NCI-H69 (cell line): ENCODE measurements at regions not wholly inside any gene's neighbourhood (a gene's known extent, or its start where the extent isn't known, plus 50 kb on each side); places are given as distances from the start of the nearest gene placed in this dataset.
"Not testable (repeated sequence)": the region's sequence is repeated elsewhere in the genome, so short reads cannot be mapped to it uniquely, and the experiment has no call there.

ENCODE experiments used
- DNase-seq: peaks from one replicate; lab custom pipeline; 2025; lab: John Stamatoyannopoulos, UW

GRCh38 chr3:34635352-34635850 lies 837.0 kb downstream of the PDCD6IP start:
- no peak for DNase-seq

DNA sequence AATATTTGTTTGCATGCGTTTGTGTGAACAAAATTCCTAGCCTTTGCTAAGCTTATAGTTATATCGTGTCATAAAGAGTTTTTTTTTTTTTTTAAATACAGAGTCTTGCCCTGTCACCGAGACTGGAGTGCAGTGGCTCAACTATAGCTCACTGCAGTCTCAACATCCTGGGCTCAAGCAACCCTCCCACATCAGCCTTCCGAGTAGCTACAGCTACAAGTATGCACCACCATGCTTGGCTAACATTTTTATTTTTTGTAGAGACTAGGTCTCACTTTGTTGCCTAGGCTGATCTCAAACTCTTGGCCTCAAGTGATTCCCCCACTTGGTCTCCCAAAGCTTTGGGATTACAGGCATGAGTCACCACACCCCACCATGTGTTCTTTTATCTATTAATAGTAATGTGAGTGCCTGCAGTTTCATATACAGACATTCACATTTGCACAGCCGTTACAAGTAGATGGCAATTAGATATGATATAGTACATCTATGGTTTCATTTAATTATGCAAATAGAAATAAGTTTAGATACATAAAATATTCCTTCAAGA lies 848.6 kb downstream of the PDCD6IP start:
- peak; percentile 74 for DNase-seq

GRCh38 chr3:34650131-34650530 lies 851.7 kb downstream of the PDCD6IP start:
- DNase-seq = peak; percentile 57

DNA sequence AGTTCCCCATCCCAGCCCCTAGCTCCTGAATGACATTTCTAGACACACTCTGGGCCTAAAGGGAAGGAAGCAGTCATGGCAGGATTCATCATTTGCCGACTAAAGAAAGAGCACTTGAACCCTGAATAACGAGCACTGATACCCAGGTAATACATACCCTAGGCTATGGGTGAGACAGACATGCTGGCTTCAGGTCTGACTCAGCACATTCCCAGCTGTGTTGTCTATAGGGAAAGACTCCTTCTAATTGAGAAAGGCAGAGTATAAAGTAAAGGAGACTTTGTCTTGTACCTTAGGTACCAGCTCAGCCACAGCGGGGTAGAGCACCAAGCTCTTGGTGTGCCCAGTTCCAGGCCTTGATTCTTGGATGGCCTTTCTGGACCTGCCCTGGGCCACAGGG lies 870.5 kb downstream of the PDCD6IP start:
- no peak for DNase-seq

DNA sequence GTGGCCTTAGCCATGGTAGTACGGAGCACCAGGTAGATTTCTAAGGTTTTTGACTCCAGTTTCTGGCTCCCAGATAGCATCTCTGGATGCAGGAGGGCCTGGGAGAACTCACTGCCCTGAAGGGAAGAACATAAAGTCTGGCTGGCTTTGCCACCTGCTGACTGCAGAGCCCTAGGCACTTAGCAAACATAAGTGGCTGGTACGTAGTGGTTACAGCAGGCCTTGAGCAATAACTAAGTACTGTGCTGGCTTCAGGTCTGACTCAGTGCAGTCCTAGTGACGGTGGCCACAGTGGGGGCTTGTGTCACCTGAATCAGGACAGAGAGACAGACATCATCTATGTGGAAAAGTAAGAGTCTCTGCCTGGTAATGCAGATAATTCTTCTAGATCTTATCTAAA lies 871.1 kb downstream of the PDCD6IP start:
- DNase-seq = no peak

DNA sequence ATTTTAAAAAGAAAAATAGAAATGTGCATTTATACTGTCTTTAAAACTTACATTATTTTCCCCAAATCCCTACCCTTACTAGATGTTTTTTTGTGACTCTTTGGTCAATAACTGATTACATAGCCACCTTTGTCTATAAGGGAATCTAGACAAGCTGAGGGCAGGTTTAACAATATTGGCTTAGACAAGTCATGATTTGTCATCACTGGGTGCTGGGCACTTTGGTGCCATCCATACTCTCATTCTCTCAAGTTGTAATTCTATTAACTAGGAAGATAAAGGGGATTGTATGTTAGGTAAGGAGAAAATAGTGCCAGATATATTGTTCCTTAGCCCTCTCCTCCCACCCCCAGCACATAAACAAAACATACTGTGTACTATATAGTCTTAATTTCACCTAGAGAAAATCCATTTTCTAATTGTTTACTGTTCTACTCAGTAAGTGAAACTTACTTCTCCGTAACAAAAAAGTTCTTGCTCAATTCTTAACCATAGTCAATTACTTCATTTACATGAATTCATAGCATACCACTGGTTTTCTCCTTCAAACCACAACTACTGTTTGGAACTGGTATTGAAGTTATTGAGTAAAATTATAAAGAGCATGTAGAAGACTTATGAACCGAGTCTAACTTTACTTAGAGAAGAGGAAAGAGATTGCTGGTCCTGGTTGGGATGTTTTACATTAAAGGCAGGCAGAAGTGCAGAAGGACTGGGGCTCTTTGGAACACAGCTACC lies 877.1 kb downstream of the PDCD6IP start:
- DNase-seq = no peak

DNA sequence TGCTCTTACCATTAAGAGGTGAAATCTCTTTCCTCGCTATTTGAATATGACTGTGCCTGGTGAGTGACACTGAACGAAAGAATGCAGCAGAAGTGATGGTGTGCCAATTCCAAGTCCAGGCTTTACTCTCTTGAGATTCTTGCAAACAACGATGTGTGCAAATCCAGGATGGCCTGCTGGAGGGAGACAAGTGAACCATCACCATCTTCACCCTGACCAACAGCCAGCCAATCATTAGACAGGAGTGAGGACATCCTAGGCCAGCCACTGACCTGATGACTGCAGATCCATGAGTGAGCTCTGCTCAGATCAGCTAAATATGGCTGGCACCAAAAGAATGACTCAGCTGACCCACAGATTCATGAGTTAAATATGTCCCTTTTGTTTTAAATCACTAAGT lies 878.0 kb downstream of the PDCD6IP start:
- DNase-seq = no peak

- no peak for DNase-seq
These were observed 880.1 kb downstream of the PDCD6IP start for GRCh38 chr3:34678575-34678974.

DNA sequence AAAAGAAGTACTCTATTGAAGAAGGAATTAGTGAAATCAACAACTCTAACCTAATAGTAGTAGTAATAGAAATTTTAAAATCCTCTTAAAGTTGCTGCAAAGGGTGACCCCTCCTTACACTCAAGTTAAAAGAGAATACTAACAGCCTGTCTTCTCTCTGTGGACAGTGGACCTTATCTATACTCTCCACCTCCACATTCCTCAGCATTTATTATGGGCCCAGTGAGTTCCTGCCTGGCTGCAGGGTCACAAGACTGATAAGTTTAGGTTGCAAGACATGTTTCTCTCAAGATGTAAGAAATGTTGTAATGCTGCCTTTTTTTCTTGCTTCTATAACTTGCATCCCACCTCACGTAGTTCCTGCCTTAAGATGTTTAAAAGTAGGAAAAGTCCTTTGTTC lies 880.6 kb downstream of the PDCD6IP start:
- DNase-seq = not testable (repeated sequence)

DNA sequence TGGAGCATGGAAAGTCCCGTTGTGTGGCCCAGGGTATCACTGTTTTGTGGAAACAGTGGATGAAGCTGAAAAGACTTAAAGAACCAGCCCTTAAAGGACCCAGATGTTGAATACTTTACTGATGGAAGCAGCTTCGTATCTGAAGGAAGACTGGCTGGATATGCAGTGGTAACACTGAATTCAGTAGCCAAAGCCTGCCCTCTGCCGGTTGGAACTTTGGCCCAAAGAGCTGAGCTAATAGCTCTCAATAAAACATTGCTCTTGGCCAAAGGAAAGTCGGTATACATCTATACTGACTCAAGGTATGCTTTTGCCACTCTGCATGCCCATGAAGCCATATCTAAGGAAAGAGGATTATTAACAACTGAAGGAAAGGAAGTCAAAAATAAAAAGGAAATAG lies 885.4 kb downstream of the PDCD6IP start:
- peak; percentile 72 for DNase-seq

GRCh38 chr3:34686541-34686940 lies 888.1 kb downstream of the PDCD6IP start:
- no peak for DNase-seq

DNA sequence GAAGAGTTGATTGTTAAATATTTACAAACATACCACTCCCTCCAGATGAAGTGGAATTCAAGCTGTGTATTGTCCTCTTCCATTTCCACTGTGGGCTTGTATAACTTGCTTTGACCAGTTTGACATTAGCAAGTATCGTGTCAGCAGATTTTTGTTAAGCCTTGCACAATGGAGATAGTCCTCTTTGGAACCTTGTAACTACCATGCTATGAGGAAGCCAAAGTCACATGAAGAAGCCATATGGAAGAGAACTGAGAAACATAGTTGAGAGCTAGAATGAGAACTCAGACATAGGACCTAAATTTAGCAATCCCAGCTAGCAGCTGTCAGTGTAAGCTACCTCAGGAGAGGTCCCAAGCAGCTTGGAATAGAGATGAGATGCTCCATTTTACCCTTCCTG lies 889.2 kb downstream of the PDCD6IP start:
- no peak for DNase-seq

GRCh38 chr3:34696831-34697230 lies 898.4 kb downstream of the PDCD6IP start:
- no peak for DNase-seq

GRCh38 chr3:34703053-34703452 lies 904.6 kb downstream of the PDCD6IP start:
- no peak for DNase-seq

DNA sequence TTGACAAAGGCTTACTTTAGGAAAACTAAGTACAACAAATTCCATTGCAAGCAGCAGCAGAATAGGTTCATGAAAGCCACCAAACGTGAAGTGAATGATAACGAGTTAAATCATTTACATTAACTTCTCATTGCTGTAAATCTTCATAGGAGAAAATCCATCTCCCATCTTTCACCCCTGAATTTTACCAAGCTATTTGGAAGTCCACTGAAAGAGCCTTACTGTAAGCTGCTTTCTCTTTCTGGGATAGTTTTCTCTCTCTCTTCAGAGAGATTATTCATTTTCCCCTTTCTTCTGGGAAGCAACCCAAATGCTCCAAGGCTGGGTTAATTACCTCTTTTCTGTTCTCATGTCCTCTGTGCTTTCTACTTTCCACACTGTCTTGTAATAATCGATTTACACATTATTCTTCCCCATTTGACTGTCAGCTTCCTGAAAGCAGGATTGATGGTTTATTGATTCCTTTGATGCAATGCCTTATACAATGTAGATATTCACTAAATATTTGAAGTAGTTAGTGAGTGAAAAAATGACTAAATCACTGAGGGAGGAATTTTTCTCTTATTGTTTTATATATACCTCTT lies 914.3 kb upstream of the ARPP21 start:
- DNase-seq = no peak

- peak; percentile 3 for DNase-seq
These were observed 913.6 kb upstream of the ARPP21 start for GRCh38 chr3:34725774-34726173.

DNA sequence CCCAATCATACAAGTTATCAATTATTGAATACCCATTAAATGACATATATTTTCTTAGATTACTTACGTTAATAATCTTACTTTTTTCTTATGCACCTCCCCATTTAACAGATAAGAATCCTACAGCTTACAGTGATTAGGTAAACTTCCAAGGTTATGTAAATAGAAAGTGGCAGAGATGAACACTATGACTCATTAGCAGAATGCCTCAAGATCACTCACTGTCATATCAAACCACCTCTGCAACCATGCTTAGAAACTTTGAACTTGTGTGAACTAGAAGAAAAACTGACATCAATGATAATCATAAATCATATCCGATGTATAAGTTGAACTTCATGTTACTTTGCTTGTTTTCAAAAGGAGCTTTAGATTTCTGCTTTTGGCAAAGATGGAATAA lies 911.6 kb upstream of the ARPP21 start:
- DNase-seq = no peak

- DNase-seq = peak; percentile 10
These were observed 897.2 kb upstream of the ARPP21 start for GRCh38 chr3:34742151-34742550.

DNA sequence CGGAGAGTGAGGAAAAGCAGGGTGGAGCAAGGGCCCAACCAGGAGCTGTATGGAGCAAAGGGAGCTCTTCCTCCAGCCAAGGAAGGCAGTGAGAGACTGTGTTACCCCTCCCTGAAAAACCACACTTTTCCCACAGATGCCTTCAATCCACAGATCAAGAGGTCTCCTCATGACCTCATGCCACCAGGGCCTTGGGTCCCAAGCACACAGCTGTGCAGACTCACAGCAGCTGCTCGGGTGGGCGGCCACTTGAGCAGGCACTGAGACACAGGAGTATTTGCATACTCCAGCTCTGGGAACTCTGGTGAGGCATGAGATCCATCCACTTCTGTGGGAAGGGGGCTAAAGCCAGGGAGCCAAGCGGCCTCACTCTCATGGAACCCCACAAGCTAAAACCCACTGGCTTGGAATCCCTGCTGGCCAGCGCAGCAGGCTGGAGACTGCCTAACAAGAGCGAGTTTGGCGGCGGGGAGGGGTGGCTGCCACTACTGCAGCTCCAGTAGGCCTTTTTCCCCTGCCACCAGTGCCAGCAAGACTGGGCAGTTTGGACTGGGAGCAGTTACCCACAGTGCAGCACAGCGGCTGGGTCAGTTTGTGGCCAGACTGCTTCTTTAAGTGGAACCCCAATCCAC lies 880.6 kb upstream of the ARPP21 start:
- no peak for DNase-seq

- DNase-seq = no peak
These were observed 861.9 kb upstream of the ARPP21 start for GRCh38 chr3:34777386-34777785.

GRCh38 chr3:34779092-34779491 lies 860.2 kb upstream of the ARPP21 start:
- no peak for DNase-seq

DNA sequence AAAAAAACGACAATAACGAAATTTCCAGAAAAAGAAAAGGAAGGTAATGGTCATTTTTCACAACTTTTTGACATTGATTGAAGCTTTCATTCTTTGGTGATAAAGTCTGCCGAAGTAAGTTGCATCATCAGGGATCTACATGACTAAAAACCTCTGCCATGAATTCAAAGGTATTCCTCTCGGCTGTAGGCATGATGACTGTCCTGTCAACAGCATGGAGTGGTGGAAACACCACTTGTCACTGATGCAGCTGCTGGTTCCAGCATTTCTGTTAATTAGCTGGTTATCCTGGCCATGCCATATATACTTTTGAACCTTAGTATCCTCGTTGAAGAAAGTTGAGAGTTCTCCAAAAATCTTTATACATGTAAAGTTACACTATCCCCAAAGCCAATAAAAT lies 859.0 kb upstream of the ARPP21 start:
- DNase-seq = no peak

- no peak for DNase-seq
These were observed 858.4 kb upstream of the ARPP21 start for GRCh38 chr3:34780973-34781372.
